ENCODE measurements at regions not wholly inside any gene's neighbourhood (a gene's known extent, or its start where the extent isn't known, plus 50 kb on each side); places are given as distances from the start of the nearest gene placed in this dataset.
A peak's percentile ranks its signal among the peaks of the same experiment; 100 is the strongest.

DNA sequence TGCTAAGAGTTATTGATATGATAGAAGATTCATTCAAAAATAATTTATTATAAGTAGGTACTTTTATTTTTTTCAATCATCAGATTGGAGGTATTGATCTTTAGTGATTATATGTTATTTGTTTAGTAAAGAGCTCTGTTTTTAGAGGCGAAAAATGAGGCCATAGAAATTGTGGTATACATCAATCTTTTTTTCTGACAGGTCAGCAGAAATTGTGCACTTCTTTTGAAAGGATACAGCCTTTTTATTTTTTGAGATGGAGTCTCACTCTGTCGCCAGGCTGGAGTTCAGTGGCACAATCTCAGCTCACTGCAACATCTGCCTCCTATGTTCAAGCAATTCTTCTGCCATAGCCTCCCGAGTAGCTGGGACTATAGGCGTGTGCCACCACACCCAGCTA is 292.1 kb downstream of the BAMBI start (continued):
- TF ChIP-seq NELFE (IDR thresholded peaks at IDR 0.05; ENCODE audit: insufficient read depth, insufficient read length) (no peak), IRF1 (CRISPR knock-in tag; IDR thresholded peaks at IDR 0.05; ENCODE audit: borderline replicate concordance) (no peak), FOXK1 (CRISPR knock-in tag; IDR thresholded peaks at IDR 0.05; ENCODE audit: borderline replicate concordance) (no peak), SIN3B (IDR thresholded peaks at IDR 0.05; ENCODE audit: low read depth) (no peak), ELF4 (CRISPR knock-in tag; IDR thresholded peaks at IDR 0.05) (no peak), ZNF785 (CRISPR knock-in tag; IDR thresholded peaks at IDR 0.05) (no peak), CHD2 (IDR thresholded peaks at IDR 0.05; ENCODE audit: low read depth, low read length) (no peak), TAF1 (IDR thresholded peaks at IDR 0.05; ENCODE audit: control insufficient read depth, extremely low read depth, insufficient read depth, low read length, severe bottlenecking) (no peak), SP2 (IDR thresholded peaks at IDR 0.05; ENCODE audit: extremely low read depth, low read depth, low read length, poor library complexity, severe bottlenecking) (no peak), HMBOX1 (IDR thresholded peaks at IDR 0.05) (no peak), MAFK (IDR thresholded peaks at IDR 0.05; ENCODE audit: low read length) (peak; percentile 65), RFX7 (CRISPR knock-in tag; IDR thresholded peaks at IDR 0.05) (no peak), TBL1XR1 (IDR thresholded peaks at IDR 0.05; ENCODE audit: low read length in 2 of 2) (no peak), CEBPG (CRISPR knock-in tag; IDR thresholded peaks at IDR 0.05) (no peak), CEBPG (tag; conservative IDR thresholded peaks at IDR 0.05 in 1 of 2, IDR thresholded peaks at IDR 0.05 in 1 of 2) (no peak), CBFB (CRISPR knock-in tag; IDR thresholded peaks at IDR 0.05) (no peak)
- TF ChIP-seq, protein P1, sequence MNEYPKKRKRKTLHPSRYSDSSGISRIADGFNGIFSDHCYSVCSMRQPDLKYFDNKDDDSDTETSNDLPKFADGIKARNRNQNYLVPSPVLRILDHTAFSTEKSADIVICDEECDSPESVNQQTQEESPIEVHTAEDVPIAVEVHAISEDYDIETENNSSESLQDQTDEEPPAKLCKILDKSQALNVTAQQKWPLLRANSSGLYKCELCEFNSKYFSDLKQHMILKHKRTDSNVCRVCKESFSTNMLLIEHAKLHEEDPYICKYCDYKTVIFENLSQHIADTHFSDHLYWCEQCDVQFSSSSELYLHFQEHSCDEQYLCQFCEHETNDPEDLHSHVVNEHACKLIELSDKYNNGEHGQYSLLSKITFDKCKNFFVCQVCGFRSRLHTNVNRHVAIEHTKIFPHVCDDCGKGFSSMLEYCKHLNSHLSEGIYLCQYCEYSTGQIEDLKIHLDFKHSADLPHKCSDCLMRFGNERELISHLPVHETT (CRISPR knock-in tag; conservative IDR thresholded peaks at IDR 0.05 in 1 of 2, IDR thresholded peaks at IDR 0.05 in 1 of 2), result no peak
- TF ChIP-seq, protein P2, sequence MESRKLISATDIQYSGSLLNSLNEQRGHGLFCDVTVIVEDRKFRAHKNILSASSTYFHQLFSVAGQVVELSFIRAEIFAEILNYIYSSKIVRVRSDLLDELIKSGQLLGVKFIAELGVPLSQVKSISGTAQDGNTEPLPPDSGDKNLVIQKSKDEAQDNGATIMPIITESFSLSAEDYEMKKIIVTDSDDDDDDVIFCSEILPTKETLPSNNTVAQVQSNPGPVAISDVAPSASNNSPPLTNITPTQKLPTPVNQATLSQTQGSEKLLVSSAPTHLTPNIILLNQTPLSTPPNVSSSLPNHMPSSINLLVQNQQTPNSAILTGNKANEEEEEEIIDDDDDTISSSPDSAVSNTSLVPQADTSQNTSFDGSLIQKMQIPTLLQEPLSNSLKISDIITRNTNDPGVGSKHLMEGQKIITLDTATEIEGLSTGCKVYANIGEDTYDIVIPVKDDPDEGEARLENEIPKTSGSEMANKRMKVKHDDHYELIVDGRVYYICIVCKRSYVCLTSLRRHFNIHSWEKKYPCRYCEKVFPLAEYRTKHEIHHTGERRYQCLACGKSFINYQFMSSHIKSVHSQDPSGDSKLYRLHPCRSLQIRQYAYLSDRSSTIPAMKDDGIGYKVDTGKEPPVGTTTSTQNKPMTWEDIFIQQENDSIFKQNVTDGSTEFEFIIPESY (CRISPR knock-in tag; IDR thresholded peaks at IDR 0.05), result no peak
- TF ChIP-seq, protein P3, sequence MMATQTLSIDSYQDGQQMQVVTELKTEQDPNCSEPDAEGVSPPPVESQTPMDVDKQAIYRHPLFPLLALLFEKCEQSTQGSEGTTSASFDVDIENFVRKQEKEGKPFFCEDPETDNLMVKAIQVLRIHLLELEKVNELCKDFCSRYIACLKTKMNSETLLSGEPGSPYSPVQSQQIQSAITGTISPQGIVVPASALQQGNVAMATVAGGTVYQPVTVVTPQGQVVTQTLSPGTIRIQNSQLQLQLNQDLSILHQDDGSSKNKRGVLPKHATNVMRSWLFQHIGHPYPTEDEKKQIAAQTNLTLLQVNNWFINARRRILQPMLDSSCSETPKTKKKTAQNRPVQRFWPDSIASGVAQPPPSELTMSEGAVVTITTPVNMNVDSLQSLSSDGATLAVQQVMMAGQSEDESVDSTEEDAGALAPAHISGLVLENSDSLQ (IDR thresholded peaks at IDR 0.05), result peak; percentile 24; the same call in 1 of the 2 replicates
- TF ChIP-seq, protein P4, sequence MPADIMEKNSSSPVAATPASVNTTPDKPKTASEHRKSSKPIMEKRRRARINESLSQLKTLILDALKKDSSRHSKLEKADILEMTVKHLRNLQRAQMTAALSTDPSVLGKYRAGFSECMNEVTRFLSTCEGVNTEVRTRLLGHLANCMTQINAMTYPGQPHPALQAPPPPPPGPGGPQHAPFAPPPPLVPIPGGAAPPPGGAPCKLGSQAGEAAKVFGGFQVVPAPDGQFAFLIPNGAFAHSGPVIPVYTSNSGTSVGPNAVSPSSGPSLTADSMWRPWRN (IDR thresholded peaks at IDR 0.05; ENCODE audit: low read depth), result no peak
- TF ChIP-seq, protein P5, sequence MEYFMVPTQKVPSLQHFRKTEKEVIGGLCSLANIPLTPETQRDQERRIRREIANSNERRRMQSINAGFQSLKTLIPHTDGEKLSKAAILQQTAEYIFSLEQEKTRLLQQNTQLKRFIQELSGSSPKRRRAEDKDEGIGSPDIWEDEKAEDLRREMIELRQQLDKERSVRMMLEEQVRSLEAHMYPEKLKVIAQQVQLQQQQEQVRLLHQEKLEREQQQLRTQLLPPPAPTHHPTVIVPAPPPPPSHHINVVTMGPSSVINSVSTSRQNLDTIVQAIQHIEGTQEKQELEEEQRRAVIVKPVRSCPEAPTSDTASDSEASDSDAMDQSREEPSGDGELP (CRISPR knock-in tag; IDR thresholded peaks at IDR 0.05; ENCODE audit: borderline replicate concordance), result no peak
